Activated T-cell treated with anti-CD3 and anti-CD28 coated beads for 48 hours (primary cell): ENCODE measurements at regions not wholly inside any gene's neighbourhood (a gene's known extent, or its start where the extent isn't known, plus 50 kb on each side); places are given as distances from the start of the nearest gene placed in this dataset.
A peak's percentile ranks its signal among the peaks of the same experiment; 100 is the strongest.

Experiments used
- DNase-seq: peaks from one replicate; pipeline ENCODE4 v3.0.0-alpha.2; 2020; ENCODE audit warnings: low read depth

DNA sequence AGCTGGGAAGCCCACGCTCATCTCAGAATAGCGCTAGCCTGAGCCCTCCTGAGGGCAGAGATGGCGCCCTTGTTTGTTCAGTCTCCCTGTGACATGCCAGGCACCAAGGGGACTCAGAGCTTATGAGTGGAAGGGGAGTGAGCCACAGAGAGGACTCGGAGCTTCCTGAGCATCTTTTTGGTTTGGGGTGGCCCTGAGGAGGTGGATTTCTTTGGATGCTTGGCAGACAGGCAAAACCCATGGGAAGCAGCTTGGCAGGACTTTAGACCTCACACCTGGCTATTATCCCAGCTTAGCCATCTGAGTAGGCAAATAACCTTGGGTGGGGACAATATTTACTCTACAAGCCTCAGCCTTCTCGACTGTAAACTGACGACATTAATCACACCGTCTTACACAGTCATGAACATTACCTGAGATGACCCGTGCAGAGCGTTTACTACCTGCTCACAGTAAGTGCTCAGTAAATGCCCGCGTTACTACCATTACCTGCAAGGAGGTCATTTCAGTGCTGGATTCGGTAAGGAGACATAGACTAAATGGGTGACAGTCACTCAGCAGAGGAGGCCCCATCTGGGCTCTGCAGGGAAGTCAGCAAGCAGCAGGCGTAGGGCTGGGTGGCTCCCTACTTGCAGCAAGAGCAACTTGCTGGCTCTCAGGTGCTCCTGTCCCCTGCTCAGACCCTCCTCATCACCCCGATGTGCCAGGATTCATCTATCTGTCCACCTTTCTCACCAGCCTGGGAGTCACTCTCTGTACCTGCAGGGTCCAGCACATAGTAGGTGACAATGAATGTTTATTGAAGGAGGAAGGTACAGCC, 54.9 kb downstream of the KLHDC7A start:
- no peak for DNase-seq

DNA sequence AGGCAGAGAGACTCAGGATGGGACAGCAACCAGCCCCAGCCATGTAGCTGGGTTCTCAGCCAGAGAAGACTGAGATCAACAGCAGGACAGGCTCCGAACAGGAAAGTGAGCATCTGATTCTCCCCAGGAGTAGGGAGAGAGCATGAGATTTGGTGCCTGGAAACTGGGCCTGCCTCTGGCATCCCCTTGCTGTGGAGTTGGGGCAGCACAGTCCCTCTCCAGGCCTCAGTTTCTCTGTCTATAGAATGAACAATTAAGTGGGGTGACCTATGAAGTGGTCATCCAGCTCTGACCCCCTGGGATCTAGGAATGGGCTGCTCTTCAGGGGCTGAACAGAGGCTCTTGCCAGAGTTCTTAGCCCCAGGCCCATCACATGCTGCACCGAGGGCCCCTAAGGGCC, 55.6 kb downstream of the KLHDC7A start:
- DNase-seq, result no peak

DNA sequence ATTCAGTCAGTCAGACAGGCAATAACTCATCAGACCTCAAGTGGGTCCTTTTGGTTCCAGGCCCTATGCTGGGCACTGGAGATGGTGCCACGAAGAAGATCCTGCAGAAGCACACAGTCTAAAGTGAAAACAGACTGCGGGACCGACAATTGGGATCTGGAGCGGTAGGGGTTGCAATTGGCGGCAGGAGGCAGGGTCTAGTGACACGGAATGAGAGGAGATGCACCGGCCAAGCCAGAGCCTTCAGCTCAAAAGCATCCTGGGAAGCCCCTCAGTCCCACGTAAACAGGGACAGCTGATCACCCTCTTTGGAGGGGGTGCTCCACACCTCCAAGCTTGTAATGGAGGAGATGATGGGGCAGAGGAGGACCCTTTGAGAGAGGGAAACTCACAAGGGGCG, 56.2 kb downstream of the KLHDC7A start:
- no peak for DNase-seq

DNA sequence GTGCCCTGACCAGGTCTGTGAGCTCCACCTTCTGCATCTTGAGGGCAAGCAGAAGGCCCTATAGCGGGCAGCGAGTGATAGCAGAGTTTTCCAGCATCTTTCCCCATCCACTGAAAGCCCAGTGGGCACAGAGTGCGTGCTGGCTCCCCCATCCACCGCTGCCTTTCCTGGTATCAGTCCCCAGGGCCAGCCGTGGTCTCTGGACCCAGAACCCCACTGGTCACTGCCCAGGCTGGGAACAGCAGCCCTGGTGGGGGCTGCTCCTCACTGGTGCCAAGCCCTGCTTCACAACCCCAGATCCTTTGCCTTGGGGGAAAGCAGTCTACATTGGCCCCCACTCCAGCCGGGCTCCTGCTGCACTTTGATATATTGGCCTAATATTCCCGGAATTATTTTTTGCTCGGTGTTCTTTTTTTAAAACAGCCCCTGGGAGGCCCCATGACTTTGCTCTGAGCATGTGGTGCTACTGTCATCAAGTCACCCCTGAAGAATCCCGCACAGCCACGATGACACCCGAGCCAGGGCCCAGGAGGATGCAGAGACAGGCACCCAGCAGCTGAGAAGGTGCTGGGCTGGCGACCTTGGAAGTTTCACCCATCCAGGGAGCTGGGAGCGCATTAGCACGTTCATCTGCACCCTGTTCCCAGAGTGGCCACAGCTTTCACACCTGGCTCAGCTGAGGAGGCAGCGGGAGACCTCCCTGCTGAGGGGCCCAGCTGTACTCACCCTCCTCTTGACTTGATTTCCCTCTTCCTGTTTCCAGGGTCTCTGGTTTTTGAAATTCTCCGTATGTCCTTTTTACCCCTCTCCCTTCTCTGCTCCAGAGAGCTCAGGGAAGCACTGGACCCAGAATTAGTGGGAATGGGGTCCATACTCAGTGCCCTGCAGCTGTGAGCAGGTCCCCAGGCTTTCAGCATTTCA, 56.9 kb downstream of the KLHDC7A start:
- DNase-seq, result no peak

DNA sequence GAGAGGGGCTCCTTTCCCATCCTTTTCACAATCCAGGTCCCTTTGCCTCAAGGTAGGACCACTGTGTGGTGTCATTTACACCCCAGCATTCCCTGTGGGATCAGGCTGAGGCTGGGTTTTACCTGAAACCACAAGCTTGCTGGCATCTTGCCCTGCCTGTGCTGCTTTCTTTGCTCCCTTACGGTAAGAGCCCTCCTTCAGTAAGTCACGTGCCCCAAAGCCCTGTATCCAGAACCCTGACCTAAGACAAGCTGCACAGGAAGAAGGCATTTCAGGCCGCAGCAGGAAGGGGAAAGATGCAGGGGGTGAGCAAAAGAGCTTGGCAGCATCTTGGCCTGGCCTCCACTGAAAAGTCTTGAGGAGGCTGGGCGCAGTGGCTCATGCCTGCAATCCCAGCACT, 58.4 kb downstream of the KLHDC7A start:
- DNase-seq, result no peak

DNA sequence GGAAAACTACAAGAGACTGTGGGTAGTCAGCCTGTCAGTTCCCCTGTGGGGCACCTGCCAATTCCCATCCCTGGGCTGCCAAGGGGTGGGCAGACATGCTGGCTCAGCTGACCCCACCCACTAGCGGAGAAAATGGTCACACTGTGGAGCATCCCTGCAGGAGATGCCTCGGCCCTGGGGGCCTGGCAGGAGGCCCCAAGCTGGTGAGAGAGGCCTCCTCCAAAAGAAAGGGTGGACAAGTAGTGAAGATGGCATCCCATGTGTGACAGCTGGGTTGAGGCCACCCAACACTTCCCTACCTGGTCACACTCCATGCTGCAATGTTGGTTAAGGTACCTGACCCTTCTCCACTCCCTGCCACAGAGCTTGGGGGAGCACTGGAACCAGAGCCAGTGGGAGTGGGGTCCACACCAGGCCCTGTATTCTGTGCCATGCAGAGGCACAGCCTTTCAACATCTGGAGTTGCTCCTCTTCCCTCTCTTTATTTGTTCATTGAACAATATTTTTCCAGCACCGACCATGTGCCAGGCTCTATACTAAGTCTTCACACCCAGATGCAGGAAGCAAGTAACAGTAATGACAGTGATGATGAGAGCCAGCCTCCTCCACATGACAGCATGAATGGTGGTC, 59.5 kb downstream of the KLHDC7A start:
- no peak for DNase-seq

DNA sequence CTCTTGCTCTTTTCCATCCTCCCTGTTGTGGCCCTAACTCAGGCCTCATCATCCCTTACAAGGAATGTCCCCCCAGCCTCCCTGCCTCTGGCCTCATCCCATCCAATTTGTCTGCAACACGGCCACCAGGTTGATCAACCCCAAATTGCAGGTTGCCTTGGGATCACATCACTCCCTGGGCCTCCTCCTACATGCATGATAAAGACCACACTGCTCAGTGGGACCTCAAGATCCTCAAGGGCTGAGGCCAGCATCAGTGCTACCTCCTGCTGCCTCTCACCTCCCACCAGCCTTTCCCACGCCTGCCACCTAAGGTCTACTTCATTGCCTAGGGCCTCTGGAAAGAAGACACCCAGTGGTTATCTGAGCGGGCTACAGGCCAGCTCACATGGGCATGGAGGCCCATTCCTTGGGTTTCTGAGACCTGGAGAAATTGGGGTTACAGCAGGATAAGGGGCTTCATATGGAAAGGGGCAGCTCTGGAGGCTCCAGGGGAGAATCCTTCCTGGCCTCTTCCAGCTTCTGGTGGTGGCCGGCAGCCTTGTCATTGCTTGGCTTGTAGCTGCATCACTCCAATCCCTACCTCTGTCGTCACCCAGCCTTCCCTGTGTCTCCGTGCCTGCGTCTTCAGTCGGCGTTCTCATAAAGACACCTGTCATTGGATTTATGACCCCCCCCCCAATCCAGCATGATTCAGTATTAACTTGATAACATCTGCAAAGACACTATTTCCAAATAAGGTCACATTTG, 60.5 kb downstream of the KLHDC7A start:
- no peak for DNase-seq

DNA sequence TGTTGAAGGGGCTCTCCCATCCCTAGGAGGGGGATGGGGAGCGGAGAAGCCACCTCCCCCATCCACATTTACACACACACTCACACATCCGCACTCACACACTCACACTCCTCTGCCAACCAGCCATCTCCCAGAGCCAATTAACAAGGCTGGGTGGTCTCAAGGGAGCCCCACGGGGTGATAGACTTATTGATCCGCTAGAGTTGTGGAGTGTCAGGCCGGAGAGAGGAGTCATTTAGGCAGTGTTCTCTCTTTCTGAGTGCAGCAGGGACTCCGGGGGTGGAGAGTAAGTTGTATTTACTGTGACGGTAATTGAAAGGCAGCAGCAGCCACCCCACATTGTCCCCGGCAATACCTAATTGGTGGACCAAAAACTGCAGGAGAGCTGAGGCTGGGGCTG, 61.6 kb downstream of the KLHDC7A start:
- no peak for DNase-seq

DNA sequence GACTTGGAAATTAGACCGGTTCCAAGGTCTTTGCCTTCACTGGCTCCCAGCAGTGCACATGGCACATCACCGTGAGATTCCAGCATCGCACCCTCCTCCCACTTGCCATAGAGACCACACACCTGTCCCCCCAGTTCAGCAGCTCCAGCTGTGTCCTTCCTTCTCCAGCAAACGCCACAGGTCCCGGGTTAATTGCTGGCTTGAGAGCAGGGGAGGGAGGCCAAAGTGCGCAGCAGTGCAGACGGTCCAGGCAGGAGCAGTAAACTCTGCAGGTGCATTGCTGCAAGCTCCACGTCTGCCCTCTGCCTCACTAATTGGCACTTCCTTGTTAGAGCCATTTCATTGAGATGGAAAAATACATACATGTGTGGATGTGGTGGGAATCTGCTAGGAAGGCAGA, 65.3 kb downstream of the KLHDC7A start:
- DNase-seq, result no peak

DNA sequence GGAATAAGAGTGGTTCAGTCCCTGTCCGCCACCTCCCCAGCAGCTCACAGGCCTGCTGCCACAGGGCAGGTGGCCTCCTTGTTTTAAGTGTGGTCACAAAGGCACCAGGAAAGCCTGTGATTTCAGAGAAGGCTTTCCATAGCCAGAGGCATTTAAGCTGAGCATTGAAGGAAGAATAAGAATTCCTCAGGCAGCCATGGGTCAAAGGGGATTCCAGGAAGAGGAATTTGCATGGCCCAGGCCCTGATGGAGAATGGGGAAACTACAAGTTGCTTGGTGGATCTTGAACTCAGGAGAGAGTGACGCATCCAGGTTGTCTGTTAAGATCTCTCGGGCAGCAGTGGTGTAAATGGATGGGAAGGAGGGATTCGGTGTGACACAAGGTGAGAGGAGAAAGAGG, 66.7 kb downstream of the KLHDC7A start:
- no peak for DNase-seq

DNA sequence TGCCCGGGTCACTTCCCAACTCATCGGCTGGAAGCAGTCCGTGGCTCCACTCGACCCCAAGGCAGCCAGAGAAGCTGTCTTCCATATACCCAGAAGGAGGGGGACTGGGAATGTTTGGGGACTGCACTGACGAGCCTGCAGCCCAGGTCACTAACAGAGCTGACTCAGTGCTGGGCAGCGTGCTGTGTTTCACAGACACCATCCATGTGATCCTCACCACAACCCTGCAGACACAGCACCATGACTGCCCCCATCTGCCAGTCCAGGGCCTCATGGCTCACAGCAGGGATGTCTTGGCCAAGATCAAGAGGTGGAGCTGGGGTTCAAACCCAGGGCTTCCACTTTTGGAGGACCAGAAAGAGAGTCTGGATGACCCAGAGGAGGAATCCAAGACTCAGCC, 67.9 kb downstream of the KLHDC7A start:
- no peak for DNase-seq

DNA sequence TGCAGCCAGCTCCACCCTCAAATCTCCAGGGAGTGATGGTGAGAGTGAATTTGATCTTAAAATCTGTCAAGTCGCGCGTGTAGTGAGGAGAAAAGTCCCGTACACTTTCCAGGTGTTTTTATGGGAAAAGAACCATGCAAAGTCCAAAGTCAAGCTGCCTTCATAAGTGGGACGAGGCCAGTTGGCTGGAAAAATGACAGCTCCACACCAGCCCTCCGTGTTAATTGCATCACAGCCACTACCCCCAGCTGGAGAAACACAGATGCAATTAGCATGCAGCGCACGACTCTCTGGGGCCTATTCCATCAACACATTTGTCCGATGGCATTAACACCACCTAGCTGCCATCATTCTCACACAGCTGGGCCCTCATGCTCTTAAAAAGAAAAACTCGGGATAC, 68.4 kb downstream of the KLHDC7A start:
- DNase-seq, result no peak

DNA sequence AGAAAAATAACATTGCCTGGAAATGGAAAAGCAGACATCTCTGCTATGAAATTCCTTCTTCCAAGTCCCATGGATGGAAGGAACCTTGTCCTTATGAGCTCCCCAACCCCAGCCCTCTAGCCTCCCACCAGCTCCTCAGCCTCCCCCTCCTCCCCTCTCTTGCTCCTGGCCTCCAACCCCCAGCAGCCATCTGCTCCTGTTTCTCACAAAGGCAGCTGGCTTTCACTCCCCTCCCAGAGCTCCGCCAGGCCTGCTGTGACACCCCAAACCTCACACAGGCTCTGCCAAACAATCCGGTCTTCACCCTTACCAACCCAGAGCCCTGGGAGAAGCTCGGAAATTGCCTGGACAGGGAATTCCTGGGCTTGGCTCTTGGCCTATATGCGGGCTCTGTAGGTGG, 69.2 kb downstream of the KLHDC7A start:
- no peak for DNase-seq

DNA sequence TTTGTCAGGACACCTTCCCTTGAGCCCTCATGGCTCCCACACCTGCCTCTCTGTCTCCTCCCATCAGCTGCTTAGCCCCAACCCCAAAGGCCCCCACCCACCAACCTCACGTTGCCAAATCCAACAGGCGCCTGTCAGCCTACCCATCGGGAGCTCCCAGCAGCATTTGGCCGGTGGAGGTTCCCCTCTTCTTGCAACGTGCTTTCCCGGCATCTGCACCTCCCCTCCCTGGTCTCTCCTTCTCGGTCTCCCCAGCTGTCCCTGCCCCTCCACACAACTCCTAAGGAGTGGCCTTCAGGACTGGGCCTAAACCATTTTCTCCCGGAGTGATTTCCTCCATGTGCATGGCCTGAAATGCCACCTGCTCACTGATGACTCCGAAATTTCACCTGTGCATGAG, 71.9 kb downstream of the KLHDC7A start:
- no peak for DNase-seq

DNA sequence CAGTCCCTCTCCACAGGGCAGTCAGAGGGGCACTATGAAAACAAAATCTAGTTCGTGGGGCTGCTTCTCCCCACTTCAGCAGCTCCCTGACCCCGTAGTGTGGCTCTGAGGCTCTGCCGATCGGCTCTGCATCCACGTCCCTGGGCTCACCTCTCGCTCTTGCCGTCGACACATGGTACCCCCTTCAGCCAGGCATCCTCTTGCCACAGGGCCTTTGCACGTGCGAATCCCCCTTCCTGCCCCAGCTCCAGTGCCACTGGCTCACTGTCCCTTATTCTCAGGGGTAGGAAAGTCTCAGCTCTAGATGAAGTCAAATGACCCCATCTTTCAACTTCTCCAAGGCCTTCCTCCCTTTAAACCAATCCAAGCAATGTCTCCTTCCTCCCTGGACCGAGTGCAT, 72.7 kb downstream of the KLHDC7A start:
- DNase-seq, result no peak

DNA sequence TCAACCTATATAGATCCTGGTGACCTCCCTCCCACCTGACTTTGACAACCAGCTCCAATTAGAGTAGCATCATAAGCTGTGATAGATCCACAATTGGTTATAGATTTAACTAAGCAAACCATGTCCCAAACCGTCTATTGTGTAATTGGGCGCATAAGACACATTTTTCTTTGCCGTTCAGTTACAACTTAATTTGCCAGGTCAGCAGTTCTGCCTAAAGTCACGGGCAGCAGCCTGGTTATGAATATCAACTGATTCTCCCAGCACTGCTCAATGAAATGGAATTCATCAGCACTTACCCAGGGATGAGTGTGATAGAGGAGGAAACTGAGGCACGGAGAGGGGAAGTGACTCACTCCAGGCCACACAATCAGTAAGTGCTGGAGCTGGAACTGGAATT, 73.4 kb downstream of the KLHDC7A start:
- DNase-seq, result no peak

DNA sequence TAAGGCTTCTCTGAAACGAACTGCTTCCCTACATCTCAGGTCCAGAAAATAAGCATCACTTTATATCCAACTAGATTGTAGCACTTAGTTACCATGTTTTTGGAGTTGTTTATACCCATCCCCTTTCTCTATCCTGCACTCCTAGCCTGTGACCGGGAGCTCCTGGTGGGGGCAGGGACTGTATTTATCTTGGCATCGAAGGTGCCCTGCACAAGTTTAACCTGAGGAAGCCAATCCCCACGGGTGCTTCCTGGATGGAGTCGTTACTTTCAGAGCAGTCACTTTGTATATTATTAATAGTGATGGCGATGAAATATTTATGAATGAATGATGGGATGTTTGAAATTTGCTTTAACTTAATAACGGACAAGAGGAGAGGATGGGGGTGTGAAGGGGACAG, 73.9 kb downstream of the KLHDC7A start:
- DNase-seq, result no peak

DNA sequence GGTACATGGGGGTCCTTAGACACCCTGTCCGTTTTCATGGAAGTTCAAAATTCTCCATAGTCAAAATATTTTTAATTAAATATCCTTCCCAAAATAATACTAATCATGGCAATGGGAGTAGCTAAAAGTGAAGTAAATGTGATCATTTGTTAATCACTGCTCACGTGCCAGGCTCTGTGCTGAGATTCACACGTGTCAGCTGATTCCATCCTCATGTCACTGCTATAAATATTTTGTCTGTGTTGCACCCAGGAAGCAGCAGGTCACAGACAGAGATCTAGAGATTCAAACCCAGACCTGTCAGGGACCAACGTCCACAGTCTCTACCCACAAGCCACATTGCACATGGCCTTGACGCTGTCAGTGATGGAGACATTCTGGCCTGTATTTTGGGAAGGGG, 74.3 kb downstream of the KLHDC7A start:
- DNase-seq, result no peak

DNA sequence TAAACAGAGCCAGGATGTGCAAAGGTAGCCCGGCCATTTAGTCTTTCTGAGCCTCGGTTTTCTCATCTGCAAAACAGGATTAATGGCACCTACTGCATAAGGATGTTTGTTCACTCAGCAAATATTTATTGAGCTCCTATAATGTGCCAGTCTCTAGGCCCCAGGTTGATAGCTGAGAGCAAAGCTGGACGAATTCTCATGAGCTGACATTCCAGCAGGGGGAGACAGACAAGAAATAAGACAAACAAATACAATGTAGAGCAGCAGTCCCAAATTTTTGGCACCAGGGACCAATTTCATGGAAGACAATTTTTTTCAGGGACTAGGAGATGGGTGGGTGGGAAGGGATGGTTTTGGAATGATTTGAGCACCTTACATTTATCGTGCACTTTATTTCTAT, 74.3 kb upstream of the PAX7 start:
- DNase-seq, result no peak

DNA sequence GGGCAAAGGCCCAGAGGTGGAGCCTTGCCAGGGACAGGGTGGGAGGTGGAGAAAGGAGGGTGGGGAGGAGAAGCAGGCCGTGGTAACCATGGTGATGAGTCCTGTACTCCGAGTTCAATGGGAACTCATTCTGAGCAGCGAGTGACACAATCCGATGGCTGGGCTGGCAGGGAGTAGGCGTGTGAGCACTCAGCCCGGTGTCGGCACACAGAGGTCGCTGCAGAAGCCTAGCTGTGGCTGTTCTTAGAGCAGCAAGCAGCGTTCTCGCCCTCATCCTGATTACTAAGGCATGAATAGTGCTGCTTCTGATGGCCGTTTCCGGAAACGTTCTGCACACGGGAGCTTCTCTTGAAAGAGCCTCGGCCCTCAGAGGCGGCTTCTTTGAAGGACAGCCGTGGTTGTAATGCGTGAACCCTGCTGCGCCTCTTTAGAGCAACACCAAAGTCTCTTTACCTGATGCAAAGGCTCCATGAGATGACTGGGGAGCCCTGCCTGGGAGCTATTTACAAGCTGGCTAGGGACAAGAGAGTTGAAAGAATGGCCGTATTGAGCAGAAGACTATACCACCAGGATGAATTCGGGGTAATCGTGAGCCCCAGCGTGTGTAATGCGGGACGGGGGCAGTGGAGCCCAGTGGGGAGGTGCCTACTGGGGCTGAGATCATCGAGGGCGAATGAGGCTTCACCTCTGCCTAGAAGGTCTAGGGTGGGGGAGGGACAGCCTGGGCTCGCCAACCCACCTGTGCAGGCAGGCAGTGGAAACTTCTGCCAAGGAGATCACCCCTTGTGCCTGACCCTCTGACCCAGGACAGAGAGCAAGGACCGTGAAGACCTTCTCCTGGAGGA, 72.8 kb upstream of the PAX7 start:
- peak; percentile 35 for DNase-seq

DNA sequence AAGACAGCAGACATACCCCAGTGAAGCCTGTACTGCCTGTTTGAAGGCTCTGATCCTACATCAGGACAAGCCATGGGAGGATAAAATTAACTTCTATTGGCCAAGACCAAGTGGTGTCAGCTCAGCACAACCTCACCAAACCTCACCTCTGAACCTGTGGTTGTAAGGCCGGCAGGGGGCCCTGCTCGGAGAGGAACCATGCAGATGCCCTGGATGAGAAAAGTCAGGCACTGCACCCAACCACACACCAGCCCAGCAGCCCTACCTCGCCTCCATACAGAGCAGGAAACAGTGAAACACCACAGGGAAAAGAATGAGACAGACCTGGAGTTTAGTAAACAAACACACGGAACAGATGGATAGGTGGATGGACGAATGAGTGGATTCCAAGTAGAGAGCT, 70.0 kb upstream of the PAX7 start:
- no peak for DNase-seq
